GM23338 (cell line): ENCODE measurements at regions not wholly inside any gene's neighbourhood (a gene's known extent, or its start where the extent isn't known, plus 50 kb on each side); places are given as distances from the start of the nearest gene placed in this dataset.

Experiments
- ATAC-seq: fragments of 200-7000 bp; cut with Tn5 transposase; 3 replicates; pipeline ENCODE4 v1.9.1; 2020
- DNase-seq: peaks from one replicate; pipeline ENCODE4 v3.0.0-alpha.2; 2015; ENCODE audit warnings: low spot score
- H2AFZ ChIP-seq: fragments of 200-600 bp; sonication (generic); 2 replicates; pipeline ENCODE4 v1.8.0; 2016; ENCODE audit warnings: antibody characterized with exemption, mild to moderate bottlenecking, moderate library complexity
- H3F3A ChIP-seq: fragments of 200-600 bp; sonication (generic); replicated peaks from 2 replicates; pipeline ENCODE4 v1.8.0; 2017; ENCODE audit warnings: antibody characterized with exemption, mixed run types, low read depth
- H3K27ac ChIP-seq: fragments of 200-600 bp; sonication (generic); 2 replicates; pipeline ENCODE4 v1.6.1; 2016; ENCODE audit warnings: low read depth
- H3K27me3 ChIP-seq: fragments of 200-600 bp; sonication (generic); 2 replicates; pipeline ENCODE4 v1.8.0; 2016; ENCODE audit warnings: mild to moderate bottlenecking, mixed run types, moderate library complexity; ENCODE audit not compliant: insufficient read depth
- H3K36me3 ChIP-seq: fragments of 200-600 bp; sonication (generic); 2 replicates; pipeline ENCODE4 v1.8.0; 2016; ENCODE audit warnings: mild to moderate bottlenecking; ENCODE audit not compliant: insufficient read depth
- H3K4me1 ChIP-seq: fragments of 200-600 bp; sonication (generic); 2 replicates; pipeline ENCODE4 v1.8.0; 2016; ENCODE audit warnings: mild to moderate bottlenecking, moderate library complexity; ENCODE audit not compliant: insufficient read depth
- H3K4me2 ChIP-seq: fragments of 200-600 bp; sonication (generic); 2 replicates; pipeline ENCODE4 v1.7.1; 2017; ENCODE audit warnings: mixed run types
- H3K4me3 ChIP-seq: fragments of 200-600 bp; sonication (generic); 2 replicates; pipeline ENCODE4 v1.6.1; 2016; ENCODE audit warnings: mixed run types
- H3K79me2 ChIP-seq: fragments of 200-600 bp; sonication (generic); replicated peaks from 2 replicates; pipeline ENCODE4 v1.8.0; 2017; ENCODE audit warnings: mild to moderate bottlenecking; ENCODE audit not compliant: insufficient read depth
- H3K9me2 ChIP-seq: fragments of 200-600 bp; sonication (generic); 2 replicates; pipeline ENCODE4 v1.8.0; 2017; ENCODE audit not compliant: insufficient read depth
- H4K20me1 ChIP-seq: fragments of 200-600 bp; sonication (generic); replicated peaks from 2 replicates; pipeline ENCODE4 v1.8.0; 2017; ENCODE audit warnings: mild to moderate bottlenecking; ENCODE audit not compliant: insufficient read depth
- H3K27ac Mint-ChIP-seq: 2 replicates; pipeline ENCODE4 v1.8.0; 2020; ENCODE audit warnings: inconsistent platforms, mild to moderate bottlenecking, moderate library complexity, mixed read lengths
- H3K27me3 Mint-ChIP-seq: 3 replicates; pipeline ENCODE4 v1.8.0; 2022; ENCODE audit warnings: low read depth, mild to moderate bottlenecking, moderate library complexity, mixed read lengths, inconsistent platforms; ENCODE audit not compliant: insufficient read depth, poor library complexity
- H3K36me3 Mint-ChIP-seq: 3 replicates; pipeline ENCODE4 v1.8.0; 2021; ENCODE audit warnings: low read depth, mild to moderate bottlenecking, inconsistent platforms, moderate library complexity, mixed read lengths
- H3K4me1 Mint-ChIP-seq: 3 replicates; pipeline ENCODE4 v1.8.0; 2020; ENCODE audit warnings: mild to moderate bottlenecking, inconsistent platforms, mixed read lengths
- H3K4me3 Mint-ChIP-seq: 3 replicates; pipeline ENCODE4 v1.8.0; 2021; ENCODE audit warnings: moderate library complexity, mild to moderate bottlenecking, inconsistent platforms, mixed read lengths
- H3K9me3 Mint-ChIP-seq: 3 replicates; pipeline ENCODE4 v1.8.0; 2020; ENCODE audit warnings: moderate library complexity, mild to moderate bottlenecking, inconsistent platforms, mixed read lengths
- CREB1 ChIP-seq: fragments of 250-450 bp; sonication (Bioruptor Pico); IDR thresholded peaks from 2 replicates; pipeline ENCODE4 v1.5.0; 2020; ENCODE audit warnings: low read depth, mild to moderate bottlenecking, moderate library complexity
- EZH2 ChIP-seq: fragments of 200-600 bp; sonication (generic); IDR thresholded peaks from one replicate; pipeline ENCODE4 v1.8.0; 2017; ENCODE audit warnings: antibody characterized with exemption, mild to moderate bottlenecking, low read depth; ENCODE audit not compliant: unreplicated experiment
- EZH2phosphoT487 ChIP-seq: fragments of 200-600 bp; sonication (generic); IDR thresholded peaks from one replicate; pipeline ENCODE4 v1.8.1; 2018; ENCODE audit warnings: antibody characterized with exemption; ENCODE audit not compliant: unreplicated experiment
- JUNB ChIP-seq: IDR thresholded peaks from one replicate; pipeline ENCODE4 v1.6.1; 2016; ENCODE audit warnings: antibody characterized with exemption; ENCODE audit not compliant: unreplicated experiment
- NANOG ChIP-seq: IDR thresholded peaks from 2 replicates; pipeline ENCODE4 v1.6.1; 2016; ENCODE audit warnings: antibody characterized with exemption, borderline replicate concordance
- POLR2AphosphoS5 ChIP-seq: IDR thresholded peaks from 2 replicates; pipeline ENCODE4 v1.6.1; 2016; ENCODE audit warnings: antibody characterized with exemption, low read depth
- STAT1 ChIP-seq: IDR thresholded peaks from one replicate; pipeline ENCODE4 v1.6.1; 2016; ENCODE audit warnings: antibody characterized with exemption; ENCODE audit not compliant: unreplicated experiment
- ZNF114 ChIP-seq: fragments of 250-450 bp; sonication (Bioruptor Pico); IDR thresholded peaks from 2 replicates; pipeline ENCODE4 v1.5.0; 2020; ENCODE audit warnings: mild to moderate bottlenecking, moderate library complexity
- ZNF331 ChIP-seq: fragments of 250-450 bp; sonication (Bioruptor Pico); IDR thresholded peaks from 2 replicates; pipeline ENCODE4 v1.5.0; 2020; ENCODE audit warnings: low read depth, mild to moderate bottlenecking, moderate library complexity
- TF ChIP-seq, protein P1 (sequence below), 2 experiments: fragments of 200-600 bp in 1 of 2; sonication (generic) in 1 of 2; conservative IDR thresholded peaks; 2 replicates each; pipeline versions ENCODE4 v1.5.1 to v1.6.1; 2016 to 2017; ENCODE audit warnings: antibody characterized with exemption in 2 of 2, low read depth in 2 of 2, mild to moderate bottlenecking in 2 of 2, moderate library complexity in 1 of 2
- TF ChIP-seq, protein P2 (sequence below): IDR thresholded peaks from 2 replicates; pipeline ENCODE4 v1.6.1; 2016; ENCODE audit warnings: antibody characterized with exemption
- TF ChIP-seq, protein P3 (sequence below): IDR thresholded peaks from one replicate; pipeline ENCODE4 v1.6.1; 2018; ENCODE audit warnings: antibody characterized with exemption; ENCODE audit not compliant: unreplicated experiment
- TF ChIP-seq, protein P4 (sequence below): fragments of 250-450 bp; sonication (Bioruptor Pico); IDR thresholded peaks from 2 replicates; pipeline ENCODE4 v1.5.0; 2020; ENCODE audit warnings: mild to moderate bottlenecking, moderate library complexity

DNA sequence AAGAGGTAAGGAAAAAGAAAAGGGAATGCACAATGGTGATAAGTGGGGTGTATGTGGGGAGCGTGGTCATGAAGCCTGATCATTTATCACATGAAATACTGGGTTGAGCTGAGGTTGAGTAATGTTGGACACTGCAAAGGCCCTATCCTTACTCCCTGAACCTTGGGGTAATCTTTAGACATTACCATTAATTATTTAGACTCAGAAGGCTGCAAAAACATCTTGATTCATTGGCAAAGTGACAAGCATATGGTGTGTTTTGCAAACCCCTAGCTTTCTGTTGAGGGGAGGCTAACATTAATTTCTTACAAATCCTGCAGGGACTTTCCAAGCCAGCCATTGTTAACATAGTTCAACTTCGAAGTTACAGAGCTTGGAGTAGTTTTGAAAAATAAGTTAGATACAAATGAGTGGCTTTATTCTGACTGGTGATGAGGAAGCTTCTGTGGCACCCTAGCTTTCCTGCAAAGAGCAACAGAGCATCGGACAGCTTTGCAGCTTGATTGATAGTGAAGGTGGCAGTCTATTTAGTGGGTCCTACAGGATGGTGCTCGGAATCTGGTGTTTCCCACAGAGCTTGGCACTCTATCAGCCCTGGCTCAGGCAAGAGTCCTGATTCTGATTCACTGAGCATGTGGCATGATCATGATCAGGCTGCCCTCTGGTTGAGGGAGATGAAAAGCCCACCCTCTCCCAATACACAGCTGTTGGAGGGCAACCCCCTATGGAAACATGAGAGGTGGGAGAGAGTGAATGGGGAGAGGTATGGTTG, 153.7 kb upstream of the NPVF start:
- no peaks in the 10 kb centered on the region for H3F3A ChIP-seq
- H3K4me1 ChIP-seq: no peaks in the 10 kb centered on the region
- TF ChIP-seq, protein P1, sequence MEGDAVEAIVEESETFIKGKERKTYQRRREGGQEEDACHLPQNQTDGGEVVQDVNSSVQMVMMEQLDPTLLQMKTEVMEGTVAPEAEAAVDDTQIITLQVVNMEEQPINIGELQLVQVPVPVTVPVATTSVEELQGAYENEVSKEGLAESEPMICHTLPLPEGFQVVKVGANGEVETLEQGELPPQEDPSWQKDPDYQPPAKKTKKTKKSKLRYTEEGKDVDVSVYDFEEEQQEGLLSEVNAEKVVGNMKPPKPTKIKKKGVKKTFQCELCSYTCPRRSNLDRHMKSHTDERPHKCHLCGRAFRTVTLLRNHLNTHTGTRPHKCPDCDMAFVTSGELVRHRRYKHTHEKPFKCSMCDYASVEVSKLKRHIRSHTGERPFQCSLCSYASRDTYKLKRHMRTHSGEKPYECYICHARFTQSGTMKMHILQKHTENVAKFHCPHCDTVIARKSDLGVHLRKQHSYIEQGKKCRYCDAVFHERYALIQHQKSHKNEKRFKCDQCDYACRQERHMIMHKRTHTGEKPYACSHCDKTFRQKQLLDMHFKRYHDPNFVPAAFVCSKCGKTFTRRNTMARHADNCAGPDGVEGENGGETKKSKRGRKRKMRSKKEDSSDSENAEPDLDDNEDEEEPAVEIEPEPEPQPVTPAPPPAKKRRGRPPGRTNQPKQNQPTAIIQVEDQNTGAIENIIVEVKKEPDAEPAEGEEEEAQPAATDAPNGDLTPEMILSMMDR (conservative IDR thresholded peaks at IDR 0.05; ENCODE audit: low read depth in 2 of 2): no peak
- TF ChIP-seq EZH2phosphoT487 (no peak), NANOG (no peak), EZH2 (no peak), JUNB (no peak), ZNF331 (CRISPR knock-in tag) (no peak), POLR2AphosphoS5 (no peak), CREB1 (CRISPR knock-in tag) (no peak), ZNF114 (CRISPR knock-in tag) (no peak), STAT1 (no peak)
- TF ChIP-seq, protein P2, sequence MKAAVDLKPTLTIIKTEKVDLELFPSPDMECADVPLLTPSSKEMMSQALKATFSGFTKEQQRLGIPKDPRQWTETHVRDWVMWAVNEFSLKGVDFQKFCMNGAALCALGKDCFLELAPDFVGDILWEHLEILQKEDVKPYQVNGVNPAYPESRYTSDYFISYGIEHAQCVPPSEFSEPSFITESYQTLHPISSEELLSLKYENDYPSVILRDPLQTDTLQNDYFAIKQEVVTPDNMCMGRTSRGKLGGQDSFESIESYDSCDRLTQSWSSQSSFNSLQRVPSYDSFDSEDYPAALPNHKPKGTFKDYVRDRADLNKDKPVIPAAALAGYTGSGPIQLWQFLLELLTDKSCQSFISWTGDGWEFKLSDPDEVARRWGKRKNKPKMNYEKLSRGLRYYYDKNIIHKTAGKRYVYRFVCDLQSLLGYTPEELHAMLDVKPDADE: no peak
- TF ChIP-seq, protein P3, sequence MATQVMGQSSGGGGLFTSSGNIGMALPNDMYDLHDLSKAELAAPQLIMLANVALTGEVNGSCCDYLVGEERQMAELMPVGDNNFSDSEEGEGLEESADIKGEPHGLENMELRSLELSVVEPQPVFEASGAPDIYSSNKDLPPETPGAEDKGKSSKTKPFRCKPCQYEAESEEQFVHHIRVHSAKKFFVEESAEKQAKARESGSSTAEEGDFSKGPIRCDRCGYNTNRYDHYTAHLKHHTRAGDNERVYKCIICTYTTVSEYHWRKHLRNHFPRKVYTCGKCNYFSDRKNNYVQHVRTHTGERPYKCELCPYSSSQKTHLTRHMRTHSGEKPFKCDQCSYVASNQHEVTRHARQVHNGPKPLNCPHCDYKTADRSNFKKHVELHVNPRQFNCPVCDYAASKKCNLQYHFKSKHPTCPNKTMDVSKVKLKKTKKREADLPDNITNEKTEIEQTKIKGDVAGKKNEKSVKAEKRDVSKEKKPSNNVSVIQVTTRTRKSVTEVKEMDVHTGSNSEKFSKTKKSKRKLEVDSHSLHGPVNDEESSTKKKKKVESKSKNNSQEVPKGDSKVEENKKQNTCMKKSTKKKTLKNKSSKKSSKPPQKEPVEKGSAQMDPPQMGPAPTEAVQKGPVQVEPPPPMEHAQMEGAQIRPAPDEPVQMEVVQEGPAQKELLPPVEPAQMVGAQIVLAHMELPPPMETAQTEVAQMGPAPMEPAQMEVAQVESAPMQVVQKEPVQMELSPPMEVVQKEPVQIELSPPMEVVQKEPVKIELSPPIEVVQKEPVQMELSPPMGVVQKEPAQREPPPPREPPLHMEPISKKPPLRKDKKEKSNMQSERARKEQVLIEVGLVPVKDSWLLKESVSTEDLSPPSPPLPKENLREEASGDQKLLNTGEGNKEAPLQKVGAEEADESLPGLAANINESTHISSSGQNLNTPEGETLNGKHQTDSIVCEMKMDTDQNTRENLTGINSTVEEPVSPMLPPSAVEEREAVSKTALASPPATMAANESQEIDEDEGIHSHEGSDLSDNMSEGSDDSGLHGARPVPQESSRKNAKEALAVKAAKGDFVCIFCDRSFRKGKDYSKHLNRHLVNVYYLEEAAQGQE: no peak
- TF ChIP-seq, protein P4, sequence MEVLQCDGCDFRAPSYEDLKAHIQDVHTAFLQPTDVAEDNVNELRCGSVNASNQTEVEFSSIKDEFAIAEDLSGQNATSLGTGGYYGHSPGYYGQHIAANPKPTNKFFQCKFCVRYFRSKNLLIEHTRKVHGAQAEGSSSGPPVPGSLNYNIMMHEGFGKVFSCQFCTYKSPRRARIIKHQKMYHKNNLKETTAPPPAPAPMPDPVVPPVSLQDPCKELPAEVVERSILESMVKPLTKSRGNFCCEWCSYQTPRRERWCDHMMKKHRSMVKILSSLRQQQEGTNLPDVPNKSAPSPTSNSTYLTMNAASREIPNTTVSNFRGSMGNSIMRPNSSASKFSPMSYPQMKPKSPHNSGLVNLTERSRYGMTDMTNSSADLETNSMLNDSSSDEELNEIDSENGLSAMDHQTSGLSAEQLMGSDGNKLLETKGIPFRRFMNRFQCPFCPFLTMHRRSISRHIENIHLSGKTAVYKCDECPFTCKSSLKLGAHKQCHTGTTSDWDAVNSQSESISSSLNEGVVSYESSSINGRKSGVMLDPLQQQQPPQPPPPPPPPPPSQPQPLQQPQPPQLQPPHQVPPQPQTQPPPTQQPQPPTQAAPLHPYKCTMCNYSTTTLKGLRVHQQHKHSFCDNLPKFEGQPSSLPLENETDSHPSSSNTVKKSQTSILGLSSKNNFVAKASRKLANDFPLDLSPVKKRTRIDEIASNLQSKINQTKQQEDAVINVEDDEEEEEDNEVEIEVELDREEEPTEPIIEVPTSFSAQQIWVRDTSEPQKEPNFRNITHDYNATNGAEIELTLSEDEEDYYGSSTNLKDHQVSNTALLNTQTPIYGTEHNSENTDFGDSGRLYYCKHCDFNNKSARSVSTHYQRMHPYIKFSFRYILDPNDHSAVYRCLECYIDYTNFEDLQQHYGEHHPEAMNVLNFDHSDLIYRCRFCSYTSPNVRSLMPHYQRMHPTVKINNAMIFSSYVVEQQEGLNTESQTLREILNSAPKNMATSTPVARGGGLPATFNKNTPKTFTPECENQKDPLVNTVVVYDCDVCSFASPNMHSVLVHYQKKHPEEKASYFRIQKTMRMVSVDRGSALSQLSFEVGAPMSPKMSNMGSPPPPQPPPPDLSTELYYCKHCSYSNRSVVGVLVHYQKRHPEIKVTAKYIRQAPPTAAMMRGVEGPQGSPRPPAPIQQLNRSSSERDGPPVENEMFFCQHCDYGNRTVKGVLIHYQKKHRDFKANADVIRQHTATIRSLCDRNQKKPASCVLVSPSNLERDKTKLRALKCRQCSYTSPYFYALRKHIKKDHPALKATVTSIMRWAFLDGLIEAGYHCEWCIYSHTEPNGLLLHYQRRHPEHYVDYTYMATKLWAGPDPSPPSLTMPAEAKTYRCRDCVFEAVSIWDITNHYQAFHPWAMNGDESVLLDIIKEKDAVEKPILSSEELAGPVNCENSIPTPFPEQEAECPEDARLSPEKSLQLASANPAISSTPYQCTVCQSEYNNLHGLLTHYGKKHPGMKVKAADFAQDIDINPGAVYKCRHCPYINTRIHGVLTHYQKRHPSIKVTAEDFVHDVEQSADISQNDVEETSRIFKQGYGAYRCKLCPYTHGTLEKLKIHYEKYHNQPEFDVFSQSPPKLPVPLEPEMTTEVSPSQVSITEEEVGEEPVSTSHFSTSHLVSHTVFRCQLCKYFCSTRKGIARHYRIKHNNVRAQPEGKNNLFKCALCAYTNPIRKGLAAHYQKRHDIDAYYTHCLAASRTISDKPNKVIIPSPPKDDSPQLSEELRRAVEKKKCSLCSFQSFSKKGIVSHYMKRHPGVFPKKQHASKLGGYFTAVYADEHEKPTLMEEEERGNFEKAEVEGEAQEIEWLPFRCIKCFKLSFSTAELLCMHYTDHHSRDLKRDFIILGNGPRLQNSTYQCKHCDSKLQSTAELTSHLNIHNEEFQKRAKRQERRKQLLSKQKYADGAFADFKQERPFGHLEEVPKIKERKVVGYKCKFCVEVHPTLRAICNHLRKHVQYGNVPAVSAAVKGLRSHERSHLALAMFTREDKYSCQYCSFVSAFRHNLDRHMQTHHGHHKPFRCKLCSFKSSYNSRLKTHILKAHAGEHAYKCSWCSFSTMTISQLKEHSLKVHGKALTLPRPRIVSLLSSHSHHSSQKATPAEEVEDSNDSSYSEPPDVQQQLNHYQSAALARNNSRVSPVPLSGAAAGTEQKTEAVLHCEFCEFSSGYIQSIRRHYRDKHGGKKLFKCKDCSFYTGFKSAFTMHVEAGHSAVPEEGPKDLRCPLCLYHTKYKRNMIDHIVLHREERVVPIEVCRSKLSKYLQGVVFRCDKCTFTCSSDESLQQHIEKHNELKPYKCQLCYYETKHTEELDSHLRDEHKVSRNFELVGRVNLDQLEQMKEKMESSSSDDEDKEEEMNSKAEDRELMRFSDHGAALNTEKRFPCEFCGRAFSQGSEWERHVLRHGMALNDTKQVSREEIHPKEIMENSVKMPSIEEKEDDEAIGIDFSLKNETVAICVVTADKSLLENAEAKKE (CRISPR knock-in tag): no peak
- no peak overlapping the region for H3K4me3 Mint-ChIP-seq
- no peak overlapping the region for H3K4me2 ChIP-seq
- H2AFZ ChIP-seq: no peak overlapping the region
- no peak for DNase-seq
- H3K4me3 ChIP-seq: no peak overlapping the region
- no peak overlapping the region for H3K27ac Mint-ChIP-seq
- no peaks in the 10 kb centered on the region for H3K9me3 Mint-ChIP-seq
- ATAC-seq: no peak
- H3K27me3 Mint-ChIP-seq: no peaks in the 10 kb centered on the region
- no peaks in the 10 kb centered on the region for H4K20me1 ChIP-seq
- no peaks in the 10 kb centered on the region; the same call in 1 of the 2 replicates for H3K36me3 ChIP-seq
- H3K27me3 ChIP-seq: no peaks in the 10 kb centered on the region
- H3K36me3 Mint-ChIP-seq: no peaks in the 10 kb centered on the region
- H3K9me2 ChIP-seq: 0 out of 2 replicates have a peak, but pooled peaks cover 3% of the 10 kb centered on the region
- H3K27ac ChIP-seq: no peak overlapping the region
- H3K4me1 Mint-ChIP-seq: peaks cover 10% of the 10 kb centered on the region
- H3K79me2 ChIP-seq: no peaks in the 10 kb centered on the region
